Mammary epithelial cell (primary cell): ENCODE measurements at regions not wholly inside any gene's neighbourhood (a gene's known extent, or its start where the extent isn't known, plus 50 kb on each side); places are given as distances from the start of the nearest gene placed in this dataset.

ENCODE experiments used
- CTCF ChIP-seq, 2 donors: IDR thresholded peaks in 1 of 2; conservative IDR thresholded peaks in 1 of 2; 2 replicates each; pipeline ENCODE4 v1.5.1; 2011 to 2012; ENCODE audit warnings: inconsistent platforms in 2 of 2, low read length in 2 of 2, mild to moderate bottlenecking in 2 of 2, control low read depth in 1 of 2, low read depth in 1 of 2; ENCODE audit not compliant: insufficient read depth in 1 of 2; ENCODE audit errors: extremely low read depth in 1 of 2
- EZH2 ChIP-seq: IDR thresholded peaks from 2 replicates; pipeline ENCODE4 v1.6.1; 2012; ENCODE audit warnings: low read length, inconsistent platforms, borderline replicate concordance

GRCh38 chr13:112215871-112216270, 148.9 kb downstream of the SOX1 start:
- TF ChIP-seq CTCF (conservative IDR thresholded peaks at IDR 0.05 in 1 of 2, IDR thresholded peaks at IDR 0.05 in 1 of 2; ENCODE audit: extremely low read depth in 1 of 2, insufficient read depth in 1 of 2, low read depth in 1 of 2, low read length in 2 of 2), result no peak
- no peak for TF ChIP-seq EZH2
